ENCODE measurements at regions not wholly inside any gene's neighbourhood (a gene's known extent, or its start where the extent isn't known, plus 50 kb on each side); places are given as distances from the start of the nearest gene placed in this dataset.

- Histone ChIP-seq H3K9me3 (no peaks in the 10 kb centered on the region), H3K27ac (no peak overlapping the region), H3K27me3 (no peaks in the 10 kb centered on the region), H3K4me3 (no peak overlapping the region), H3K36me3 (no peaks in the 10 kb centered on the region), H3K4me1 (no peaks in the 10 kb centered on the region)
- ATAC-seq (no peak), DNase-seq (no peak)
- intact Hi-C loops (cut with DNase I) = no loop called here
- TF ChIP-seq CTCF (IDR thresholded peaks at IDR 0.05) = no peak
These were observed 142.2 kb upstream of the CNTN3 start for GRCh38 chr3:74756674-74757073.

GRCh38 chr3:74752290-74752689 is 137.8 kb upstream of the CNTN3 start:
- ATAC-seq (no peak), DNase-seq (peak in 1 of 4 donors; percentile 35)
- no peaks in the 10 kb centered on the region for H3K36me3 ChIP-seq
- no peaks in the 10 kb centered on the region for H3K9me3 ChIP-seq
- intact Hi-C loops (cut with DNase I) = no loop called here
- no peak for TF ChIP-seq CTCF (IDR thresholded peaks at IDR 0.05)
- no peaks in the 10 kb centered on the region for H3K27me3 ChIP-seq
- H3K27ac ChIP-seq = no peak overlapping the region
- H3K4me3 ChIP-seq = no peak overlapping the region
- H3K4me1 ChIP-seq = no peaks in the 10 kb centered on the region

GRCh38 chr3:74751775-74752174 is 137.3 kb upstream of the CNTN3 start:
- no peak overlapping the region for H3K27ac ChIP-seq
- no peaks in the 10 kb centered on the region for H3K36me3 ChIP-seq
- H3K4me1 ChIP-seq = no peaks in the 10 kb centered on the region
- H3K27me3 ChIP-seq = no peaks in the 10 kb centered on the region
- H3K9me3 ChIP-seq = no peaks in the 10 kb centered on the region
- DNase-seq (peak in 1 of 4 donors; percentile 41), ATAC-seq (no peak)
- TF ChIP-seq CTCF (IDR thresholded peaks at IDR 0.05) = no peak
- intact Hi-C loops (cut with DNase I) = no loop called here
- H3K4me3 ChIP-seq = no peak overlapping the region

GRCh38 chr3:74750901-74751300 is 136.4 kb upstream of the CNTN3 start:
- H3K4me3 ChIP-seq = no peak overlapping the region
- ATAC-seq = no peak
- DNase-seq = peak in 1 of 4 donors; percentile 55
- no peaks in the 10 kb centered on the region for H3K4me1 ChIP-seq
- H3K9me3 ChIP-seq = no peaks in the 10 kb centered on the region
- intact Hi-C loops (cut with DNase I) = no loop called here
- H3K36me3 ChIP-seq = no peaks in the 10 kb centered on the region
- no peaks in the 10 kb centered on the region for H3K27me3 ChIP-seq
- no peak overlapping the region for H3K27ac ChIP-seq
- TF ChIP-seq CTCF (IDR thresholded peaks at IDR 0.05) = no peak

GRCh38 chr3:74739242-74739641 is 124.8 kb upstream of the CNTN3 start:
- no peak for TF ChIP-seq CTCF (IDR thresholded peaks at IDR 0.05)
- ATAC-seq (no peak), DNase-seq (no peak)
- intact Hi-C loops (cut with DNase I) = no loop called here
- Histone ChIP-seq H3K9me3 (no peaks in the 10 kb centered on the region), H3K36me3 (no peaks in the 10 kb centered on the region), H3K4me1 (no peaks in the 10 kb centered on the region), H3K27me3 (no peaks in the 10 kb centered on the region), H3K27ac (no peak overlapping the region), H3K4me3 (no peak overlapping the region)

Data from left lung (tissue), 4 donors.